ENCODE measurements at regions not wholly inside any gene's neighbourhood (a gene's known extent, or its start where the extent isn't known, plus 50 kb on each side); places are given as distances from the start of the nearest gene placed in this dataset.

DNA sequence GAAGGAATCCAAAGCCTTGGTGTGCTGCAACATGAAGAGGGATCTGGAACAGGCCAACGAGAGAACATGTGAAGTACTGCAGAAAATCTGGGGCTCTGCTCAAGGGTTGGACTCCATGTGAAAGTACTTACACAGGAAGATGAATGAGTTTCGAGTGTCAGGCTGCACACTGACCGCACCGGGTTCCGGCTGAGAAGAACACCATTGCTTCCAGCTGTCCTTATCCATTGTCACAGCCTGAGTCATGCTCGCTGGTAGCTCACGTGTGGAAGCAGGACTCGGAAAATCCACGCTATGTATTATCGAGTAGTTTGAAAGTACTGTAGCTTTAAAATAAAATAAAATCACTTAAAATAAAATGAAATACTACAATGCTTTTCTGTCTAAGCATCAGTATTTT, 50.4 kb upstream of the TBL1X start:
- Histone ChIP-seq H3K18ac (ENCODE audit: low read depth, low read length) (no peak overlapping the region), H2BK15ac (ENCODE audit: low read depth, low read length) (no peak overlapping the region), H4K91ac (ENCODE audit: insufficient read depth, low read depth, low read length) (no peak overlapping the region), H3K4me3 (ENCODE audit: insufficient read depth, low read depth, low read length) (no peak overlapping the region), H3K36me3 (ENCODE audit: control insufficient read depth, insufficient read depth, low read length) (no peaks in the 10 kb centered on the region), H3K4ac (ENCODE audit: low read depth, low read length) (no peak overlapping the region), H3K9me1 (ENCODE audit: insufficient read depth, low read length) (no peaks in the 10 kb centered on the region; the same call in 1 of the 2 replicates), H3K4me1 (ENCODE audit: control insufficient read depth, insufficient read depth, low read length) (peaks cover 2% of the 10 kb centered on the region; the same call in 1 of the 2 replicates), H4K5ac (ENCODE audit: low read depth, low read length) (no peak overlapping the region), H3K27me3 (ENCODE audit: control insufficient read depth, insufficient read depth, low read length) (no peaks in the 10 kb centered on the region), H3K9me3 (ENCODE audit: control insufficient read depth, insufficient read depth, low read length) (0 out of 2 replicates have a peak, but pooled peaks cover 3% of the 10 kb centered on the region), H3K4me2 (ENCODE audit: low read depth, low read length) (no peak overlapping the region), H2AFZ (replicated peaks; ENCODE audit: low read length, poor library complexity) (no peak overlapping the region), H3K14ac (replicated peaks; ENCODE audit: low read depth, low read length) (no peak overlapping the region), H3K23ac (ENCODE audit: low read depth, low read length) (no peak overlapping the region), H3K79me1 (ENCODE audit: low read depth in 1 of 2, low read length in 2 of 2) (no peaks in the 10 kb centered on the region), H3K56ac (ENCODE audit: extremely low read depth, insufficient read depth, low read length) (no peak overlapping the region), H2AK9ac (replicated peaks; ENCODE audit: low read depth, low read length, poor library complexity) (no peak overlapping the region), H4K8ac (ENCODE audit: low read depth in 2 of 2, low read length in 2 of 2) (no peak overlapping the region), H2BK20ac (ENCODE audit: low read depth, low read length) (no peak overlapping the region), H2BK5ac (ENCODE audit: low read depth, low read length, poor library complexity, severe bottlenecking) (no peak overlapping the region), H4K20me1 (ENCODE audit: insufficient read depth, low read length) (no peaks in the 10 kb centered on the region), H2AK5ac (ENCODE audit: low read depth, low read length) (peak overlapping the region; percentile 50; the same call in 1 of the 2 replicates), H2BK120ac (ENCODE audit: low read depth, low read length) (no peak overlapping the region), H3K9ac (ENCODE audit: low read depth, low read length) (no peak overlapping the region), H3K27ac (ENCODE audit: insufficient read depth, low read length) (no peak overlapping the region)
- TF ChIP-seq CHD1 (IDR thresholded peaks at IDR 0.05; ENCODE audit: low read depth, low read length): no peak
- TF ChIP-seq RAD21 (IDR thresholded peaks at IDR 0.05; ENCODE audit: low read length): no peak
- TF ChIP-seq POLR2A (IDR thresholded peaks at IDR 0.05; ENCODE audit: low read depth, low read length): no peak
- TF ChIP-seq FOS (IDR thresholded peaks at IDR 0.05; ENCODE audit: low read depth, low read length): no peak
- no peak for TF ChIP-seq CEBPB (IDR thresholded peaks at IDR 0.05; ENCODE audit: low read depth, low read length)
- no peak for TF ChIP-seq BHLHE40 (IDR thresholded peaks at IDR 0.05; ENCODE audit: low read depth, low read length)
- no peak for TF ChIP-seq MAFK (IDR thresholded peaks at IDR 0.05; ENCODE audit: low read depth, low read length)
- TF ChIP-seq RCOR1 (IDR thresholded peaks at IDR 0.05; ENCODE audit: insufficient replicate concordance, low read length): no peak
- TF ChIP-seq ELK1 (IDR thresholded peaks at IDR 0.05; ENCODE audit: borderline replicate concordance, low read depth, low read length): no peak
- TF ChIP-seq, protein P1, sequence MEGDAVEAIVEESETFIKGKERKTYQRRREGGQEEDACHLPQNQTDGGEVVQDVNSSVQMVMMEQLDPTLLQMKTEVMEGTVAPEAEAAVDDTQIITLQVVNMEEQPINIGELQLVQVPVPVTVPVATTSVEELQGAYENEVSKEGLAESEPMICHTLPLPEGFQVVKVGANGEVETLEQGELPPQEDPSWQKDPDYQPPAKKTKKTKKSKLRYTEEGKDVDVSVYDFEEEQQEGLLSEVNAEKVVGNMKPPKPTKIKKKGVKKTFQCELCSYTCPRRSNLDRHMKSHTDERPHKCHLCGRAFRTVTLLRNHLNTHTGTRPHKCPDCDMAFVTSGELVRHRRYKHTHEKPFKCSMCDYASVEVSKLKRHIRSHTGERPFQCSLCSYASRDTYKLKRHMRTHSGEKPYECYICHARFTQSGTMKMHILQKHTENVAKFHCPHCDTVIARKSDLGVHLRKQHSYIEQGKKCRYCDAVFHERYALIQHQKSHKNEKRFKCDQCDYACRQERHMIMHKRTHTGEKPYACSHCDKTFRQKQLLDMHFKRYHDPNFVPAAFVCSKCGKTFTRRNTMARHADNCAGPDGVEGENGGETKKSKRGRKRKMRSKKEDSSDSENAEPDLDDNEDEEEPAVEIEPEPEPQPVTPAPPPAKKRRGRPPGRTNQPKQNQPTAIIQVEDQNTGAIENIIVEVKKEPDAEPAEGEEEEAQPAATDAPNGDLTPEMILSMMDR (conservative IDR thresholded peaks at IDR 0.05; ENCODE audit: low read depth, low read length): no peak
- TF ChIP-seq MXI1 (IDR thresholded peaks at IDR 0.05; ENCODE audit: borderline replicate concordance, low read depth, low read length): no peak
- TF ChIP-seq NFE2L2 (IDR thresholded peaks at IDR 0.05; ENCODE audit: low read depth, low read length): no peak
- ATAC-seq (ENCODE audit: low read depth): no peak
- WGBS, 2 experiments (ENCODE audit: extremely low coverage in 2 of 2, insufficient read length in 1 of 2): 38% methylated on average over 1 of the region's 10 CpGs; no CpG with 5 or more reads in 1 of the 2 experiments
- dilution Hi-C loops (cut with HindIII; ENCODE audit: low sequenced_read_pairs, unreplicated experiment) (no loop called here), in situ Hi-C loops (cut with MboI; ENCODE audit: low sequenced_read_pairs) (no loop called here), intact Hi-C loops (cut with micrococcal nuclease) (no loop called here)
- ChIA-PET POLR2A (ENCODE audit: unreplicated experiment) (no interaction called here), CTCF (no interaction called here)
- no TSS peak for BruUV-seq (replicated peaks)
- DNase-seq: no peak

All from IMR-90 (cell line).